HG03432 (cell line): ENCODE measurements at regions not wholly inside any gene's neighbourhood (a gene's known extent, or its start where the extent isn't known, plus 50 kb on each side); places are given as distances from the start of the nearest gene placed in this dataset.

Source experiments
- ATAC-seq: cut with Tn5 transposase; IDR thresholded peaks from one replicate; pipeline ENCODE4 v1.9.1; 2021; ENCODE audit warnings: mild to moderate bottlenecking, moderate library complexity; ENCODE audit not compliant: unreplicated experiment

DNA sequence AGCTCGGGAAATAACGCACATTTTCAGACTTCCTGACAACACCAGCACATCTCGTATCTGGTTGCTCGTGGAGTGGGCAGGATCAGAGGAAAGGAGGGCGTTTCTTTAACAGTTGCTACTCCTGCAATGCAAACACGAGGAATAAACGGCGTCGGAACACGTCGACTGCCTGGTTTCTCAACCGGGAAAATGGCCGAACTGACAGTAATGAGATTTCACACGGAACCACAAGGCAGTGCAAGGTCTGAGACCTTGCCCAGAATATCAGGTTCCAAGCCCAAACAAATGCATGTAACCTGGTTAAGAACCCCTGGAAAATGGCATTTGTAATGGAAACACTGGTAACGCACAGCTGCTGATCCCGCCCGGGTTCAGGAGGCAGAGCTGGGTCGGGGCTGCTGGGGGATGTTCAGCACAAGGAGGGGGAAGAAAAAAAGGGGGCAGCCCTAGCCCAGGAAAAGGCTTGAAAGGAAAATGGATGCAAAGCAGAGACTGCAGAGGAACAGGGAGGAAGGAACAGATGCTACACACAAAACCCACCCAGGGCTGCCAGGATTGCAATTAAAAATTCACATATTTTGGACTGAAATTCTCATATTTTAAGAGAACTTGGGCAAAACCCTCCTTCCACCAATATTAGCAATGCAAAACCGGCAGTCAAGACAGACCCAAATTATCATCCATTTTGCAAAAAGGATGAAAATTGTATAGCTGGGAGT lies 61.6 kb upstream of the KLHL29 start:
- no peak for ATAC-seq

DNA sequence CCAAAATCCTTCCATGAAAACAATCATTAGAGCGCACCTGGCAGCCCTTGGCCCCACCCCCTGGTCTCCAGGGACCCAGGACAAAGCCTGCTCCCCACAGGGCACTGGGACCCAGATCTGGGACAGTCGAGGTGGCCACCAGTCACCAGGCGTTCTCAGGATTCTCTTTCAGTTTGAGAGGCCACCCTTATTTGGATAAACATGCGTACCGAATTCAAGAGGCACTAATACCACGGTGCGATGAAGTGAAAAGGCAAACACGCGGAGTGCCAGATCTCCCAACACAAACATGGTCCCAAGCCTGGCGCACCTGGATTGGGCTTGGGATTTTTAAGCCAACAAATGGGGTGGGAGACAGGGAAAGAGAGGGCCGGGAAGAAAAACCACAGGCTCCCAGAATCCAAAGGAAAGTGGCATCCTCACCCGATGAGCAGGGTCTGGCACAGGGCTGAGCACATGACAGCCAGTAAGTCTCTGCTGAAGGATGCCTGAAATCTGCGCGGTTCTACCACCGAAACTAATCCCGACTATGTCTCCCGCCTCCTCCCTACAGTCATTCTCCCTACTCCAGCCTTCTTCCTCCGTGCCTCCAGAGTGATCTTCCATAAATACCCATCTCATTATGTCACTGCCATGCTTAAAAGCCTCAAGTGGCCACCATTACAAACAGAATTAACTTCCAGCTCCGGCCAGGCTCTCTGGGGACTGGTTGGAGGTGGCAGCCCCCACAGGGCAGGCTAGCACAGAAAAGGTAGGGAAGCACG lies 60.9 kb upstream of the KLHL29 start:
- ATAC-seq = no peak

GRCh38 chr2:23326330-23326729 lies 58.6 kb upstream of the KLHL29 start:
- no peak for ATAC-seq

DNA sequence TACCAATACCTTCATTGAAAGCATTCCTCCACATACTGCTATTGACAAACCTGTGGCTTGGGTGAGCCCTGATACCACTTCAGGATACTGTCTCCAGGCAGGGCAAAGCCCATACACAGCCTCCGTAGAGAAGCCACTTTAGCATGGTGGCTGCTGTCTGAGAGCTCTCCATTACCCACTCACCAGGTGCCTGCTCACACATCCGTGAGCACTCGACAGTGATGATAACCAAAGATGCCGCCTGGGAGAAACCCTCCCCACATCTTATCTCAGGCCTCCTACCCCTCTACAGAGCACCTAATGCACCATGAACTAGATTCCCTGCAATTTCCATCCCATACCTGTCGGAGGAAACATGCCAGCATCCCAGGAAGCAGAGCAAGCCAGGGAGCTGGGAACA lies 57.6 kb upstream of the KLHL29 start:
- no peak for ATAC-seq

DNA sequence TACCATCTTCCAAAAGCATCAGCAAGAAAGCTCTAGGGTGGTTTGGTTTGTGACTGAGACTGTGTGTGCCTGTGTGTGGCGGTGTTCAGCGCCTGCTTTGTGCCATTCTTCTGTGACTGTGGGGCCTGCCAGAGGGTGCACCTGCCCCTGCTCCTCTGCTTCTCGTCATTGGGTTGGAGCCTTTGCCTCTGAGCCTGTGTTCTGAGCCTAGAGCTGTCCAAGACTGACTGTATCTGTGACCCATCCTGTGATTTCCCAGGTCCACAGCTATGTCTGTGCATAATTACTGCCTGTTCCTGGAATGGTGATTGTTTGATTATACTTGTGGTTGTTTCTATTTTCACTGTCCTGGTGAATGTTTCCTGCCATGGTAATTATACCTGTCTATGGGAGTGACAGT lies 57.1 kb upstream of the KLHL29 start:
- no peak for ATAC-seq

- no peak for ATAC-seq
Measured at GRCh38 chr2:23330214-23330613, 54.8 kb upstream of the KLHL29 start.
